Heart left ventricle (tissue), 16 donors: ENCODE measurements at regions not wholly inside any gene's neighbourhood (a gene's known extent, or its start where the extent isn't known, plus 50 kb on each side); places are given as distances from the start of the nearest gene placed in this dataset.
A peak's percentile ranks its signal among the peaks of the same experiment; 100 is the strongest.
"Not testable (repeated sequence)": the region's sequence is repeated elsewhere in the genome, so short reads cannot be mapped to it uniquely, and the experiment has no call there.

ENCODE experiments used
- ATAC-seq, 4 donors: fragments of 200-7000 bp; cut with Tn5 transposase; one replicate each; pipeline ENCODE4 v1.9.1; 2020 to 2022; ENCODE audit warnings: moderate library complexity in 4 of 4, mild to moderate bottlenecking in 3 of 4, moderate number of reproducible peaks in 1 of 4
- DNase-seq, 5 donors: peaks; one replicate each; pipeline ENCODE4 v3.0.0-alpha.2; 2020
- H3K27ac ChIP-seq, 12 donors: fragments of 200-600 bp; sonication (generic) in 4 of 12; one replicate each; pipeline versions ENCODE4 v1.5.0 to v1.8.0; 2016 to 2022; ENCODE audit warnings: mild to moderate bottlenecking in 2 of 12
- H3K27me3 ChIP-seq, 9 donors: fragments of 200-600 bp; sonication (generic) in 2 of 9; one replicate each; pipeline versions ENCODE4 v1.5.1 to v1.8.0; 2016 to 2022; ENCODE audit warnings: mild to moderate bottlenecking in 3 of 9
- H3K36me3 ChIP-seq, 9 donors: fragments of 200-600 bp; sonication (generic) in 2 of 9; one replicate each; pipeline versions ENCODE4 v1.5.0 to v1.8.0; 2018 to 2022; ENCODE audit warnings: mild to moderate bottlenecking in 2 of 9
- H3K4me1 ChIP-seq, 12 donors: fragments of 200-600 bp; sonication (generic) in 4 of 12; one replicate each; pipeline versions ENCODE4 v1.5.0 to v1.8.0; 2016 to 2022; ENCODE audit warnings: mild to moderate bottlenecking in 3 of 12
- H3K4me3 ChIP-seq, 12 donors: fragments of 200-600 bp; sonication (generic) in 4 of 12; one replicate each; pipeline versions ENCODE4 v1.5.0 to v1.8.0; 2017 to 2022; ENCODE audit warnings: mild to moderate bottlenecking in 9 of 12, moderate library complexity in 4 of 12
- H3K9me3 ChIP-seq, 12 donors: fragments of 200-600 bp; sonication (generic) in 4 of 12; one replicate each; pipeline versions ENCODE4 v1.5.0 to v1.8.0; 2016 to 2022; ENCODE audit warnings: mild to moderate bottlenecking in 1 of 12
- WGBS, 4 donors: extraction: QIAGEN DNeasy Blood & Tissue Kit in 2 of 4; methylation state at CpG; one replicate each; pipeline versions ENCODE4 v1.1.5 to v1.1.7; 2013 to 2018; 5-methylcytosine and 5-hydroxymethylcytosine counted together
- intact Hi-C, 10 donors: fragments of 100-400 bp; cut with DNase I; formaldehyde crosslinking; loops; one replicate each; pipeline versions ENCODE4 v1.11.1 to v1.14.2; 2022
- donor health status: ischemic (EF 13 %, LVEDD 7.1; RV severe dilation, severe dysfunction).
- donor health status: healthy with polysubstance abuse.
- donor health status: DM: no; HTN: yes; CAD: no.
- donor health status: DM: no; HTN: no; CAD: no.
- donor health status: ischemic (EF 25% LVEDD 6.9; RV normal size, moderate dysfunction).
- donor health status: ischemic (EF 25% LVEDD 5.7; RV mildly dilated, moderate dysfunction).
- donor health status: healthy.
- donor health status: DM: yes; HTN: yes; CAD: no.
- donor health status: ischemic (EF 35%, LVEDD 5.7; RV mildly dilated, moderate dysfunction).
- donor health status: nonischemic (EF 11% LVEDD 7.7; RV severe dilation, severe dysfunction).
- donor health status: DM: yes; HTN: yes; CAD: no.
- donor health status: PGD.
- donor health status: ischemic (EF 29% LVEDD 5.4; RV normal size, mild dysfunction).
- donor health status: nonischemic (EF 23%, LVEDD 6.1; RV moderate dilation, normal function).

GRCh38 chr4:49510238-49510637, 524.2 kb downstream of the CWH43 start:
- H3K4me1 ChIP-seq, ATAC-seq, H3K4me3 ChIP-seq, intact Hi-C loops, DNase-seq, H3K27ac ChIP-seq, H3K36me3 ChIP-seq: not testable (repeated sequence)
- 65 to 77% (median 68%) methylated on average over 6 to 7 of the region's 7 CpGs for WGBS, 4 donors
- Histone ChIP-seq H3K9me3 (peaks cover 0 to 42% (median 3%) of the 10 kb centered on the region in 12 donors), H3K27me3 (peaks cover 0 to 24% (median 0%) of the 10 kb centered on the region in 9 donors)

DNA sequence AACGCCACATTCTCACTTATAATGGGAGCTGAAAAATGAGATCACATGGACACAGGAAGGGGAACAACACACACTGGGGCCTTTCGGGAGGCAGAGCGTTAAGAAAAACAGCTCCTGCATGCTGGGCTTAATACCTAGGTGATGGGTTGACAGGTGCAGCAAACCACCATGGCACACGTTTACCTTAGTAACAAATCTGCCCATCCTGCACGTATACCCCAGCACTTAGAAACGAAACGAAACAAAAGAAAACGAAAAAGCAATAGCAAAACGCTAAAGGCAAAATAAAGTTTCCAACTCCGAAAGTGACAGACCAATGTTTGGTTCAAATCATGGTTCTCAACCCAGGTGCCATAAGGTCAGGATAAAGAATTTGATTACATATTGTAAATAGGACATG, 525.3 kb downstream of the CWH43 start:
- H3K36me3 ChIP-seq, ATAC-seq, H3K4me1 ChIP-seq, intact Hi-C loops, H3K27ac ChIP-seq: not testable (repeated sequence)
- peak in 1 of 5 donors; percentile 62 for DNase-seq
- H3K9me3 ChIP-seq = peaks cover 0 to 42% (median 3%) of the 10 kb centered on the region in 12 donors
- WGBS, 4 donors = 58 to 66% (median 60%) methylated on average over 10 of the region's 10 CpGs
- peak overlapping the region in 1 of 12 donors; percentile 9 for H3K4me3 ChIP-seq
- peaks cover 0 to 24% (median 0%) of the 10 kb centered on the region in 9 donors for H3K27me3 ChIP-seq

DNA sequence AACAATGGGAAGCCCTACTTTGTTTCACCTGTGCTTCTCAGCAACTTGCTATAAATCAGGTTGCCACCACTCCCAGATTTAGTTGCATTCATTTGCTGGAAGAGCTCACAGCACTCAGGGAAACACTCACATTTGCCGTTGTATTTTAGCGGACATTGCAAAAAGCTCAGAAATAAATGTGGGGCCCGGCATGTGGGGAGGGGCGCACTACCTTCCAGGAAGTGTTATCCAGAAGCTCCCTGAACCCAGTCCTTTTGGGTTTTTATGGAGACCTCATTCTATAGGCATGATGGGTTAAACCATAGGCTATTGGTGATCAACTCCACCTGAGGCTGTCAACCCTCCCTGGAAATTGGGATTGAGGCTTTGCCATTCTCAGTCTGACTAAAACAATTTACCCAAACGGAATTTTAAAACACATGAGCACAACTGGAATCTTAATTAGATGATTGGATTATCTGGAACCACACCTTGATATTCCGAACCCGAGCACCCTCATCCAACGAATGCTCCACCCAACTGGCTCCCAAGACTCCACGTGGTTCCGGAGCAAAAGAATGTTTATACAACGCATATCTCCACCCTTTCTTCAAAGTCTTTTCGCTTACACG, 525.9 kb downstream of the CWH43 start:
- H3K27ac ChIP-seq, ATAC-seq, H3K36me3 ChIP-seq, intact Hi-C loops, H3K4me1 ChIP-seq: not testable (repeated sequence)
- WGBS, 4 donors = 62 to 70% (median 65%) methylated on average over 13 of the region's 13 CpGs
- Histone ChIP-seq H3K27me3 (peaks cover 0 to 24% (median 0%) of the 10 kb centered on the region in 9 donors), H3K4me3 (peak overlapping the region in 1 of 12 donors; percentile 9), H3K9me3 (peaks cover 0 to 42% (median 3%) of the 10 kb centered on the region in 12 donors)
- DNase-seq = peak in 2 of 5 donors; percentile 24 to 76

DNA sequence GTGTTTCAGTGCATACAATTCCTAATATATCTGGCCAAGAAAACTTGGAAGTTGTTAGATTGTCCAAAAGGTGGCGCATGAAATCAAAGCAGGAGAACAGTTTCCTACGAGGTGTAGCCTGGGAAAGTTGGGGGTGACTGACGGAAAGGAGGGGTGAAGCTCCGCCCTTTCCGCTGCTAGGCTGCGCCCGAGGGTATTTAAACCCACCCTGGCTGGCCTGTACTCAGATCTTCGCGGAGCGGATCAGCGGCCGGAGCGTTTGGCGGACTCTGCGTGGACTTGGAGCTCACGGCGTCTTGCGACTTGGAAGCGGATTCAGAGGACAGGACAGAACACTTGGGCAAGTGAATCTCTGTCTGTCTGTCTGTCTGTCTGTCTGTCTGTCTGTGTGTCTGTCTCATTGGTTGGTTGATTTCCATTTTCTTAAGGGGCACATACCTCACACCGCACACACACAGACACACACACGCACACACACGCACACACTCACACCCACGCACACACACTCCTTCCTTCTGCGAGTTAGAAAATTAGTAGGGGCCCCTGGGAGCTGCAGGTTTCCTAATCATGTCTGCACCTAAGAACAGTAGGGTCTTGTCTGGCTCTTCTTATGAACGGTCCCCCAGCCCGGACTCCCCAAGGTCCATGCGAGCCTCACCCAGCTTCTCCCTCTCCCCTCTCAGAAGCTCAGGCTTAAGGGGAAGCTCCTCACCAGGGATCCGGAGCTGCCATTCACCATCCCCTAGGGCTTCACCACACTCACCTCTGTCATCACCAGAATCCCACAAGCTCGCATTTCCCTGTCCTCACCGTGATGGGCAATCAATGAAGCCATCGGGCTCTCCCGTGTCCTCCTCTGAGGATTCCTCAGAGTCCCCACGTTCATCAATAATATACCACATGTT, 526.8 kb downstream of the CWH43 start:
- peak in 3 of 5 donors; percentile 30 to 90 (median 38) for DNase-seq
- H3K36me3 ChIP-seq, intact Hi-C loops, H3K4me1 ChIP-seq, H3K27ac ChIP-seq, ATAC-seq: not testable (repeated sequence)
- Histone ChIP-seq H3K9me3 (peaks cover 0 to 42% (median 3%) of the 10 kb centered on the region in 12 donors), H3K27me3 (peaks cover 0 to 24% (median 0%) of the 10 kb centered on the region in 9 donors), H3K4me3 (peak overlapping the region in 1 of 12 donors; percentile 19)
- 73 to 77% (median 76%) methylated on average over 32 to 33 of the region's 33 CpGs for WGBS, 4 donors

- H3K36me3 ChIP-seq, intact Hi-C loops, ATAC-seq, H3K27ac ChIP-seq, H3K4me1 ChIP-seq: not testable (repeated sequence)
- peaks cover 0 to 24% (median 0%) of the 10 kb centered on the region in 9 donors for H3K27me3 ChIP-seq
- peak overlapping the region in 1 of 12 donors; percentile 5 for H3K4me3 ChIP-seq
- DNase-seq = peak in 3 of 5 donors; percentile 25 to 86 (median 33)
- H3K9me3 ChIP-seq = peaks cover 0 to 42% (median 3%) of the 10 kb centered on the region in 12 donors
- 69 to 73% (median 69%) methylated on average over 7 to 10 of the region's 11 CpGs for WGBS, 4 donors
Measured at GRCh38 chr4:49513546-49514115, 527.6 kb downstream of the CWH43 start.

GRCh38 chr4:49514171-49514699, 528.2 kb downstream of the CWH43 start:
- peak in 3 of 5 donors; percentile 46 to 90 (median 53) for DNase-seq
- H3K27me3 ChIP-seq = peaks cover 0 to 24% (median 0%) of the 10 kb centered on the region in 9 donors
- H3K36me3 ChIP-seq, ATAC-seq, H3K27ac ChIP-seq, H3K4me1 ChIP-seq, intact Hi-C loops: not testable (repeated sequence)
- WGBS, 4 donors = 59 to 72% (median 64%) methylated on average over 15 to 16 of the region's 18 CpGs
- H3K4me3 ChIP-seq = peak overlapping the region in 1 of 12 donors; percentile 5
- H3K9me3 ChIP-seq = peaks cover 0 to 42% (median 3%) of the 10 kb centered on the region in 12 donors

DNA sequence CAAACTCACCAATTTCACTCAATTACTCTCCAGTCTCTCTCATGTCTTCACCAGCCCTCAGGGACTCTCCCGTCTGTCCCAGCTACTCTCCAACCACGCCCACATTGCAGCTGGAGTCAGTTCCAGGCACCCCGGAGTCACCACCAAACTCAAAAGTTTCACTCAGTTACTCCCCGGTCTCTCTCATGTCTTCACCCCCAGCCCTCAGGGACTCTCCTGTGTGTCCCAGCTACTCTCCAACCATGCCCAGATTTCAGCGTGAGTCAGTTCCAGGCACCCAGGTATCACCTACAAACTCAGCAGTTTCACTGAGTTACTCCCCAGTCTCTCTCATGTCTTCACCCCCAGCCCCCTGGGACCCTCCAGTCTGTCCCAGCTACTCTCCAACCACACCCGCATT, 528.8 kb downstream of the CWH43 start:
- peaks cover 0 to 42% (median 3%) of the 10 kb centered on the region in 12 donors for H3K9me3 ChIP-seq
- peak in 2 of 5 donors; percentile 29 to 79 for DNase-seq
- WGBS, 4 donors = 59 to 73% (median 69%) methylated on average over 6 of the region's 6 CpGs
- H3K4me1 ChIP-seq, H3K36me3 ChIP-seq, H3K27ac ChIP-seq, ATAC-seq, intact Hi-C loops, H3K4me3 ChIP-seq: not testable (repeated sequence)
- H3K27me3 ChIP-seq = peaks cover 0 to 24% (median 0%) of the 10 kb centered on the region in 9 donors

- H3K4me1 ChIP-seq = not testable (repeated sequence)
Measured at GRCh38 chr4:49515241-49515640, 529.2 kb downstream of the CWH43 start.

GRCh38 chr4:49516096-49516495, 530.0 kb downstream of the CWH43 start:
- peaks cover 0 to 24% (median 0%) of the 10 kb centered on the region in 9 donors for H3K27me3 ChIP-seq
- H3K4me1 ChIP-seq, H3K27ac ChIP-seq, H3K36me3 ChIP-seq, intact Hi-C loops, ATAC-seq, H3K4me3 ChIP-seq: not testable (repeated sequence)
- peaks cover 0 to 36% (median 3%) of the 10 kb centered on the region in 12 donors for H3K9me3 ChIP-seq
- WGBS, 4 donors = 74 to 81% (median 75%) methylated on average over 10 to 15 of the region's 15 CpGs
- DNase-seq = peak in 1 of 5 donors; percentile 73

More at GRCh38 chr4:49515241-49515640, 529.2 kb downstream of the CWH43 start:
- Histone ChIP-seq H3K27me3 (peaks cover 0 to 24% (median 0%) of the 10 kb centered on the region in 9 donors), H3K9me3 (peaks cover 0 to 41% (median 3%) of the 10 kb centered on the region in 12 donors)
- intact Hi-C loops, H3K36me3 ChIP-seq, ATAC-seq, H3K27ac ChIP-seq, H3K4me3 ChIP-seq, DNase-seq: not testable (repeated sequence)
- WGBS, 4 donors = 71 to 80% (median 74%) methylated on average over 10 of the region's 10 CpGs
